Gastrocnemius medialis (tissue), 4 donors: ENCODE measurements at regions not wholly inside any gene's neighbourhood (a gene's known extent, or its start where the extent isn't known, plus 50 kb on each side); places are given as distances from the start of the nearest gene placed in this dataset.

Experiments used
- CTCF ChIP-seq, 5 experiments: fragments of 450-650 bp in 3 of 5; fragments of 200-600 bp in 2 of 5; sonication (generic) in 2 of 5; IDR thresholded peaks in 4 of 5; conservative IDR thresholded peaks in 1 of 5; 1 replicate in 4 of 5; 2 replicates in 1 of 5; pipeline ENCODE4 v1.5.1; 2016 to 2019; ENCODE audit warnings: antibody characterized with exemption in 5 of 5, mild to moderate bottlenecking in 3 of 5, moderate library complexity in 3 of 5
- POLR2A ChIP-seq, 2 donors: fragments of 450-650 bp; IDR thresholded peaks; one replicate each; pipeline ENCODE4 v1.6.1; 2017; ENCODE audit warnings: antibody characterized with exemption in 2 of 2, mild to moderate bottlenecking in 2 of 2, moderate library complexity in 2 of 2

DNA sequence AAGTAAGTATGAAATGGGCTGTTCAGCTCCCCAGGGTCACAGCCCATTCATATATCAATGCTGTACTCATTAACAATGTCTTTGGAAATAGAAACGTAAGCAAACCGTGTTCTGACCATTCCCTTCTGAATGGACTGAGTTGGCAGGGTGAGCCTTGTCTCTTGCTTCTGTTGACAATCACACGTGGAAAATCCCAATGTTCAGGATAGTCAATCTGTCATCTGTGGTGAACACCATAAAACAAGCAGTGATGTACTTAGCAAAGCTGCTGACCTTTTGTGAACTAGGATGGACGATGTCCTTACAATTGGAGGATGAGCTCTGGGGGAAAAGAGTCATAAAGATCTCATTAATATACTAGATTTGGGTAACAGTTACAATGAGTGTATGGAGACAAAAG, 109.6 kb upstream of the PAQR3 start:
- TF ChIP-seq CTCF (IDR thresholded peaks at IDR 0.05 in 4 of 5, conservative IDR thresholded peaks at IDR 0.05 in 1 of 5) (no peak), POLR2A (IDR thresholded peaks at IDR 0.05) (no peak)
